ENCODE measurements at regions not wholly inside any gene's neighbourhood (a gene's known extent, or its start where the extent isn't known, plus 50 kb on each side); places are given as distances from the start of the nearest gene placed in this dataset.

DNA sequence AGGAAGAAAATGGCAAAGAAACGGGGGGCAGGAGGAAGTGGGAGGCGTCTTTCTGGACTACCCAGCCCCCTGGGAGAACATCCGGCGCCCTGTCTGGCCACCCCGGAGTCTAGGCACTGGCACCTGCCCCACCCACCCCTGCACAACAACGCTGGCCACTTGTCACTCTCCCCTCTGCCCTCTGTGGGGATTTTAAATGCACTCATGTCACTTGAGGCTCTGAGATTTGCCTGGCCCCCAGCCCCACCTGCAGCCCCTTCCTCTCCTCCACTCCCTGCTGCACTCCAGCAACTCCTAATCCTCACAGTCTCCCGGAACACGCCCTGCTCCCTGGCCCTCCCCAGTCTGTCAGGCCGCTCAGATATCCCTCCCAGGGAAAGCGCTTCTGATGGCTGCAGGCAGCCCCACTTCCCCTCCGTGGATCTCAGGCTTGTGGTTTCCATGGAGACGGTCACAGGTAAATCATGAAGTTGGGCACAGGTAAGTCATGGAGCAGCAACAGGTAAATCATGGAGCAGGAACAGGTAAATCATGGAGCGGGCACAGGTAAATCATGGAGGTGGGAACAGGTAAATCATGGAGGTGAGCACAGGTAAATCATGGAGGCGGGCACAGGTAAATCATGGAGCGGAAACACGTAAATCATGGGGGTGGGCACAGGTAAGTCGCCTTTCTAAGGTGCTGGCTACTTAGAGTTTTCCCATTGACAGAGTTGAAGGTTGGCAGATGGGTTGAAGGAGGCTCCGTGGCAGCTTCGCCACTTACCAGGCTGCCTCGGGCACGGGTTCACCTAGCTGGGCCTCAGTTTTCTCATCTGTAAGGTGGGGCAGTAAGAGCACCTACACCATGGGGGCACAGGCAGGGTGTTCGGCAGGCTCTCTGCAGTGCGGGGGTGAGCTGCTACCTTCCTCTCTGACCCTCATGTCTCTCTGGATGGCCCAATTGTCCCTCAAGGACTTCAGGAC lies 79.0 kb upstream of the SHISAL1 start:
- DNase-seq (peak in 2 of 4 donors; percentile 1 to 4), ATAC-seq (no peak)
- H3K4me3 ChIP-seq, result no peak overlapping the region
- 60 to 63% methylated on average over 21 to 23 of the region's 23 CpGs for WGBS, 2 donors
- H3K9me3 ChIP-seq, result no peaks in the 10 kb centered on the region
- H3K4me1 ChIP-seq, result no peaks in the 10 kb centered on the region
- no peaks in the 10 kb centered on the region for H3K27me3 ChIP-seq
- TF ChIP-seq, protein P1, sequence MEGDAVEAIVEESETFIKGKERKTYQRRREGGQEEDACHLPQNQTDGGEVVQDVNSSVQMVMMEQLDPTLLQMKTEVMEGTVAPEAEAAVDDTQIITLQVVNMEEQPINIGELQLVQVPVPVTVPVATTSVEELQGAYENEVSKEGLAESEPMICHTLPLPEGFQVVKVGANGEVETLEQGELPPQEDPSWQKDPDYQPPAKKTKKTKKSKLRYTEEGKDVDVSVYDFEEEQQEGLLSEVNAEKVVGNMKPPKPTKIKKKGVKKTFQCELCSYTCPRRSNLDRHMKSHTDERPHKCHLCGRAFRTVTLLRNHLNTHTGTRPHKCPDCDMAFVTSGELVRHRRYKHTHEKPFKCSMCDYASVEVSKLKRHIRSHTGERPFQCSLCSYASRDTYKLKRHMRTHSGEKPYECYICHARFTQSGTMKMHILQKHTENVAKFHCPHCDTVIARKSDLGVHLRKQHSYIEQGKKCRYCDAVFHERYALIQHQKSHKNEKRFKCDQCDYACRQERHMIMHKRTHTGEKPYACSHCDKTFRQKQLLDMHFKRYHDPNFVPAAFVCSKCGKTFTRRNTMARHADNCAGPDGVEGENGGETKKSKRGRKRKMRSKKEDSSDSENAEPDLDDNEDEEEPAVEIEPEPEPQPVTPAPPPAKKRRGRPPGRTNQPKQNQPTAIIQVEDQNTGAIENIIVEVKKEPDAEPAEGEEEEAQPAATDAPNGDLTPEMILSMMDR (IDR thresholded peaks at IDR 0.05), result no peak
- TF ChIP-seq POLR2A (IDR thresholded peaks at IDR 0.05), result no peak
- no peak overlapping the region for H3K27ac ChIP-seq
- intact Hi-C loops (cut with DNase I), result no loop called here
- no peaks in the 10 kb centered on the region for H3K36me3 ChIP-seq (replicated peaks in 1 of 2; ENCODE audit: insufficient read depth in 1 of 2, low read depth in 2 of 2)

DNA sequence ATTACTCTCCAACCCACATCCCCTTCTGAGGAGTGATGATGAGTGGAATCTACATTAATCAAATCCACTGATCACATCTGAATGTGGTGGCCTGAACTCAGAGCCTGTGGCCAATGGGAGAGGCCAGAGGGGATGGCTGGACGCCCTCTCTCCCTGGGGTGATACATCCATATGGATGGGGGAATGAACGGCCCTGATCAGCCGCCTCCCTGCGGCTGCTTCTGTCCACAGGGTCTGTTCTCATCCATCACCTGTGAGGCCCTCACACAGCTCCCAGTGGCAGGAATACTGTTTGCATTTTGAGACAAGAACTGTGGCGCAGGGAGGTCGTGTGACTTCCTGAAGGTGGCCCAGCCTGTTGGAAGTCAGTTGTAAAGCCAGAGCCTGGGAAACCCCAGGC lies 78.3 kb upstream of the SHISAL1 start:
- DNase-seq (no peak), ATAC-seq (no peak)
- intact Hi-C loops (cut with DNase I), result no loop called here
- WGBS, 2 donors, result 55 to 65% methylated on average over 4 to 6 of the region's 6 CpGs
- H3K9me3 ChIP-seq, result no peaks in the 10 kb centered on the region
- no peak overlapping the region for H3K4me3 ChIP-seq
- no peaks in the 10 kb centered on the region for H3K27me3 ChIP-seq
- H3K36me3 ChIP-seq (replicated peaks in 1 of 2; ENCODE audit: insufficient read depth in 1 of 2, low read depth in 2 of 2), result no peaks in the 10 kb centered on the region
- no peaks in the 10 kb centered on the region for H3K4me1 ChIP-seq
- no peak overlapping the region for H3K27ac ChIP-seq
- TF ChIP-seq, protein P1 (IDR thresholded peaks at IDR 0.05), result no peak
- TF ChIP-seq POLR2A (IDR thresholded peaks at IDR 0.05), result no peak

DNA sequence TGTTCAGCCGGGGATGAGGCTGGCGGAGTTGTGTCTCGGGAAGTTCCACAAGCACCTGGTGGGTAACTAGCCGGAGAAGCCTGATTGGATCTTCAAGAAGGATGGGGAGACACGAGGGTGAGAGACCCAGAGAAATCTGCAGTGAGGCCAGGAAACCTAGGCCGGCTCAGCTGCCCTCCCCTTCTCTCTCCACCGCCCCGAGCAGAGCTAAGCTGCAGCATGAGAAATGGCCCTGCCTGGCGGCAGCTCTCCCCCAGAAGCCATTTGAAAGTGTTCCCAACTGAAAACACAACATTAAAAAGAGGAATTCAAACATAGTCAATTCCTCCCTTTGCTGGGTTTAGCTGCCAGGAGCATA lies 77.8 kb upstream of the SHISAL1 start:
- no peaks in the 10 kb centered on the region for H3K9me3 ChIP-seq
- WGBS, 2 donors, result 70 to 83% methylated on average over 8 to 9 of the region's 9 CpGs
- peak in 1 of 4 donors; percentile 0 for DNase-seq
- intact Hi-C loops (cut with DNase I), result no loop called here
- ATAC-seq, result no peak
- no peak for TF ChIP-seq POLR2A (IDR thresholded peaks at IDR 0.05)
- TF ChIP-seq, protein P1 (IDR thresholded peaks at IDR 0.05), result no peak
- H3K36me3 ChIP-seq (replicated peaks in 1 of 2; ENCODE audit: insufficient read depth in 1 of 2, low read depth in 2 of 2), result no peaks in the 10 kb centered on the region
- no peaks in the 10 kb centered on the region for H3K27me3 ChIP-seq
- no peak overlapping the region for H3K4me3 ChIP-seq
- no peak overlapping the region for H3K27ac ChIP-seq
- H3K4me1 ChIP-seq, result no peaks in the 10 kb centered on the region

DNA sequence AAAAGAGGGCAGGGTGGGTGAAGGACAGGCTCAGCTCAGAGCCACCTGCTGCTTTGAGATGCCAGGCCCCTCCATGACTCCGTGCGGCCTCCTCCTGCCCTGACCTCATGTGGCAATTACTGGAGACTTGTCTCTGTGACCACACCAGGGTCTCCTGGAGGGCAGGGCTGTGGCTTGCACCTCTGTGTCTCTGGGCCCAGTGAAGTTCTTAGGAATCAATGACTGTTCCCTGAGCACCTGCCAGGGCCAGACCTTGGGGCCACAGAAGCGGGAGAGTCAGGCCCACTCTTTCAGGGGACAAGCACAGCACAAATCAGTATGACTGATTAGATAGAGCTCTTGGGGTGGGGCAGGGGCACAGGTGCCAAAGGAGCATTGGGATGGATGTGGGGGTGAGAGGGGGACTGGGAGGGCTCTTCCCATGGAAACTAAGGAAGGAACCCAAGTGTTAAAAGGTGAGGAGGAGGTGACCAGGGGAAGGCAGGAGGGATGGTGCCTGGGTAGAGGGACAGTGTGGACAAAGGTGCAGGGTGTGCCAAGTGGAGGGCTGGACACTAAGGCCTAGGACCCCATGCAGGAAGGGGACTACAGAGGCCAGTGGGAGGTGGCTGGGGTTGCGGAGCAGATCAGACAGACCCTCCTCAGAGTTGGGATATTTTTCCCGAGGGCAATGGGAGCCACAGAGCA lies 77.3 kb upstream of the SHISAL1 start:
- Histone ChIP-seq H3K4me3 (no peak overlapping the region), H3K27ac (no peak overlapping the region), H3K27me3 (no peaks in the 10 kb centered on the region), H3K9me3 (no peaks in the 10 kb centered on the region), H3K36me3 (replicated peaks in 1 of 2; ENCODE audit: insufficient read depth in 1 of 2, low read depth in 2 of 2) (no peaks in the 10 kb centered on the region), H3K4me1 (no peaks in the 10 kb centered on the region)
- no peak for DNase-seq
- intact Hi-C loops (cut with DNase I), result no loop called here
- TF ChIP-seq, protein P1 (IDR thresholded peaks at IDR 0.05), result no peak
- TF ChIP-seq POLR2A (IDR thresholded peaks at IDR 0.05), result no peak
- ATAC-seq, result no peak
- 84 to 87% methylated on average over 5 of the region's 5 CpGs for WGBS, 2 donors
